SH-SY5Y (cell line): ENCODE measurements at regions not wholly inside any gene's neighbourhood (a gene's known extent, or its start where the extent isn't known, plus 50 kb on each side); places are given as distances from the start of the nearest gene placed in this dataset.

ENCODE experiments used
- GATA2 ChIP-seq: IDR thresholded peaks from 2 replicates; pipeline ENCODE4 v1.6.1; 2011; ENCODE audit warnings: mild to moderate bottlenecking, low read depth, low read length
- GATA3 ChIP-seq: IDR thresholded peaks from 2 replicates; pipeline ENCODE4 v1.6.1; 2011; ENCODE audit warnings: low read depth, mild to moderate bottlenecking, low read length, moderate library complexity

- TF ChIP-seq GATA2 (no peak), GATA3 (no peak)
Observed at GRCh38 chr20:52921340-52921739, 50.8 kb upstream of the TSHZ2 start.
